ENCODE measurements at regions not wholly inside any gene's neighbourhood (a gene's known extent, or its start where the extent isn't known, plus 50 kb on each side); places are given as distances from the start of the nearest gene placed in this dataset.

GRCh38 chr14:39621678-39622077, 189.4 kb upstream of the FBXO33 start:
- Histone ChIP-seq H3K36me3 (replicated peaks in 1 of 2; ENCODE audit: control insufficient read depth in 1 of 2, insufficient read depth in 2 of 2, low read length in 2 of 2) (no peaks in the 10 kb centered on the region), H2AFZ (ENCODE audit: insufficient read depth, low read depth, low read length, poor library complexity, severe bottlenecking) (no peak overlapping the region), H3K9ac (ENCODE audit: insufficient read depth, low read length, poor library complexity, severe bottlenecking) (no peak overlapping the region), H3K4me1 (ENCODE audit: control insufficient read depth in 1 of 2, insufficient read depth in 2 of 2, low read length in 2 of 2) (no peaks in the 10 kb centered on the region), H4K20me1 (ENCODE audit: insufficient read depth, low read length) (no peaks in the 10 kb centered on the region), H3K79me2 (ENCODE audit: insufficient read depth, low read length) (no peaks in the 10 kb centered on the region), H3K27me3 (ENCODE audit: control insufficient read depth in 2 of 2, insufficient read depth in 2 of 2, low read length in 2 of 2) (no peaks in the 10 kb centered on the region), H3K4me2 (replicated peaks; ENCODE audit: extremely low read depth, low read length, poor library complexity, severe bottlenecking) (no peak overlapping the region), H3K4me3 (replicated peaks in 1 of 3; ENCODE audit: low read depth in 2 of 3, low read length in 3 of 3) (no peak overlapping the region), H3K27ac (ENCODE audit: low read depth in 1 of 2, low read length in 2 of 2) (no peak overlapping the region), H3K9me3 (replicated peaks in 1 of 2; ENCODE audit: control insufficient read depth in 1 of 2, insufficient read depth in 1 of 2, low read length in 2 of 2) (peaks cover 5 to 24% of the 10 kb centered on the region in 2 donors)
- Mint-ChIP-seq H3K4me3 (no peak overlapping the region), H3K27ac (no peak overlapping the region), H3K36me3 (no peaks in the 10 kb centered on the region), H3K27me3 (ENCODE audit: low read depth in 3 of 3) (peaks cover 0 to 3% (median 0%) of the 10 kb centered on the region in 3 donors), H3K4me1 (no peaks in the 10 kb centered on the region), H3K9me3 (peaks cover 6 to 18% (median 11%) of the 10 kb centered on the region in 7 donors)
- DNase-seq, result no peak
- no peak for TF ChIP-seq CTCF (IDR thresholded peaks at IDR 0.05)
- intact Hi-C loops (cut with micrococcal nuclease), result no loop called here
- no CpG with 5 or more reads among the region's 1 CpG for WGBS (ENCODE audit: insufficient coverage)

- H3K4me1 Mint-ChIP-seq, result no peaks in the 10 kb centered on the region
- no peak overlapping the region for H3K27ac Mint-ChIP-seq
- no peaks in the 10 kb centered on the region for H3K4me1 ChIP-seq (ENCODE audit: control insufficient read depth in 1 of 2, insufficient read depth in 2 of 2, low read length in 2 of 2)
- no peaks in the 10 kb centered on the region for H3K36me3 Mint-ChIP-seq
- no peak overlapping the region for H3K4me3 Mint-ChIP-seq
- no peak overlapping the region for H3K4me3 ChIP-seq (replicated peaks in 1 of 3; ENCODE audit: low read depth in 2 of 3, low read length in 3 of 3)
- no peaks in the 10 kb centered on the region for H4K20me1 ChIP-seq (ENCODE audit: insufficient read depth, low read length)
- no CpG with 5 or more reads among the region's 2 CpGs for WGBS (ENCODE audit: insufficient coverage)
- intact Hi-C loops (cut with micrococcal nuclease), result no loop called here
- no peak for TF ChIP-seq CTCF (IDR thresholded peaks at IDR 0.05)
- no peak overlapping the region for H3K9ac ChIP-seq (ENCODE audit: insufficient read depth, low read length, poor library complexity, severe bottlenecking)
- H3K27me3 ChIP-seq (ENCODE audit: control insufficient read depth in 2 of 2, insufficient read depth in 2 of 2, low read length in 2 of 2), result no peaks in the 10 kb centered on the region
- H3K79me2 ChIP-seq (ENCODE audit: insufficient read depth, low read length), result no peaks in the 10 kb centered on the region
- no peak overlapping the region for H2AFZ ChIP-seq (ENCODE audit: insufficient read depth, low read depth, low read length, poor library complexity, severe bottlenecking)
- no peaks in the 10 kb centered on the region for H3K36me3 ChIP-seq (replicated peaks in 1 of 2; ENCODE audit: control insufficient read depth in 1 of 2, insufficient read depth in 2 of 2, low read length in 2 of 2)
- no peak overlapping the region for H3K4me2 ChIP-seq (replicated peaks; ENCODE audit: extremely low read depth, low read length, poor library complexity, severe bottlenecking)
- no peak for DNase-seq
- H3K27ac ChIP-seq (ENCODE audit: low read depth in 1 of 2, low read length in 2 of 2), result no peak overlapping the region
- H3K9me3 Mint-ChIP-seq, result peaks cover 5 to 17% (median 7%) of the 10 kb centered on the region in 7 donors
- H3K9me3 ChIP-seq (replicated peaks in 1 of 2; ENCODE audit: control insufficient read depth in 1 of 2, insufficient read depth in 1 of 2, low read length in 2 of 2), result peaks cover 3 to 24% of the 10 kb centered on the region in 2 donors
- peaks cover 0 to 2% (median 0%) of the 10 kb centered on the region in 3 donors for H3K27me3 Mint-ChIP-seq (ENCODE audit: low read depth in 3 of 3)
Observed at GRCh38 chr14:39621223-39621622, 189.0 kb upstream of the FBXO33 start.
